Ecto neural progenitor cell (in vitro differentiated cells): ENCODE measurements at regions not wholly inside any gene's neighbourhood (a gene's known extent, or its start where the extent isn't known, plus 50 kb on each side); places are given as distances from the start of the nearest gene placed in this dataset.
A peak's percentile ranks its signal among the peaks of the same experiment; 100 is the strongest.

Source experiments
- DNase-seq: peaks from one replicate; pipeline ENCODE4 v3.0.0-alpha.2; 2018; ENCODE audit warnings: low spot score

DNA sequence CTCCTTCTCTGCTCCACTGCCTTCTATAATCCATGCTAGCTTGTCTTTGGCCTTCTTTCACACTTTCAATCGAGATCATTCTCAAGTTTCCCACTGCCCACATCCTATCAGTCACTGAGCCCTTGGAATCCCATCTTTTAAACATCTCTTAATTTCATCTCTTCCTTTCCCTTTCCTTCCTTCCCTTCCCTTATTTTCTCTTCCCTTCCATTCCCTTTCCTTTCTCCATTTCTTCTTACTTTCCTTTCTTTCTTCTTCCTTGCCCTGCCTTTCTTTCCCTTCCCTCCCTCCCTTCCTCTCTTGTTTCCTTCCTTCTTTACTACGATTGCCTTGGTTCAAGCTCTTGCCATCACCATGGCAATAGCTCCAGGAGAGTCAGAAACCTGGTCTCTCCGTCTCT is 183.8 kb downstream of the EMP1 start:
- DNase-seq = no peak

DNA sequence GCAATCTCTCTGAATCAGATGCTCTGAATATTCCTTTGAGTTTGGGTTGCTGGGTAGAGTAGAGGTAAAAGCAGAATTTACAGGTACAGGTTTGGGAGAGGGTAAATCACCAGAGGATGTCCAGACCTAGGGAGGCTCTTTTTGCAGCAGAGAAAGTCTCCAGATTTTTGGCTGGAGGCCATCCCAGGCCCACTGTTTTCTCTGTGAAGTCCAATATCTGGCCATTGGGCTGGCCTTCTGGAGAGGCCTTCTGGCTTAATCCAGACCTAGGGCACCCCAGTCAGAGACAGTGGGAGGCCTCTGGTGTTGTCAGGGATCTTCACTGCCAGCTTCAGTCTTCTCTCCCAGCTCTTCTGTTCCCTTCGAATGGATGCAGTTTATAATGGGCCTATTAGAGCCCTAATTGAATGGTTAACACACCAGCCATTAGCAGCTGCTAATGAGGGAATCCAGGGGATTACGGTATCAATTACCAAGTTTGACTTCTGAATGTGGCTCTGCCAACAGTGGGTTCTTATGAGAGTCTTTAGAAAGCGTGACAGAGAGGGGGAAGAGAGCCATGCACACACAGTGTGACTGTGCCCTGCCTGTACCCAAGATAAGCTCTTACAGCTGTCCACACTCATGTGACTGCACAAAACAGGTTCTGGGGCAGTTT is 183.1 kb downstream of the EMP1 start:
- DNase-seq = peak; percentile 27

DNA sequence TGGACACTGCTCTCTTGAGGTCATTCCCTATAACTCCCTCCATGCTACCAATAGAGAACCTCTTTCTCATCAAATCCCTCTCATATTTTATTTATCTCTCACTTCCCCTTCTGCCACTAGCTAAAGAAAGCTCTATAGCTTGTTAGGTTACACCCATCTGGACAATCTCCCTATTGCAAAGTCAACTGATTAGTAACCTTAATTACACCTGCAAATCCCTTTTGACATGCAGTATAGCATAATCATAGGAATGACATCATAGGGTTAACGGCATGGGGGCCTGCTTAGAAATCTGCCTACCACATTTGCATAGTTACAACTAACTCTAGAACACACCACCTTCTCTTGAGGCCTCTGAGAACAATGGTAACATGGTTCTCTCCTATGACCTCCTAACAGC is 181.2 kb downstream of the EMP1 start:
- DNase-seq = no peak

DNA sequence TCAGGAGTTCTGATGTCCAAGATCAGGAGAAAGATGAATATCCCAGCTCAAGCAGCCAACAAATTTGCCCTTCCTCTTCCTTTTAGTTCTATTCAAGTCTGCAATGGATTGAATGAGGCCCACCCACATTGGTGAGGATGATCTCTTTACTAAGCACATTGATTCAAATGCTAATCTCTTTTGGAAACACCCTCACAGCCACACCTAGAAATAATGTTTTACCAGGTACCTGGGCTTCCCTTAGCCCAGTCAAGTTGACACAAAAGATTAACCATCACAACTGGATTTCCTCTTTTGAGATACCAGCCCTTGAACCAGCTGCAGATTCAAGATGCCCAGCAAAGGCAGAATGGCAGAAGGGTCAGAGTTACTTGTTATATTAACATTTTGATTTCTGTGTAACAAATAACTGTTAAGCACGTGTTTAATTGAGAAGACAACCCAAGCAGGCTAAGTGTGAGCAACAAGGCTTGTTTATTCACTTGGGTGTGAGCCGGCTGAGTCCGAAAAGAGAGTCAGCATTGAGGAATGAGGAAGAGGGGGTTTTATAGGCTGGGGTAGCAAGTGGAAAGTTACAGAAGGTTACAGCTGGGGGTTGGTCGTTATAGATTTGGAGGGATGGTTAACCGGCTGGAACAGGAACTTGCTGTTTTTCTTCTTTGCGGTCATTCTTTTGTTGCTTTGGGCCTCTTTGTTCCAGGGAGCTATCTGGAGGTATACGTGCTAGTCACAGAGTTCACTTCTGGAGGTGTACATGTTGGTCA is 180.3 kb downstream of the EMP1 start:
- no peak for DNase-seq

DNA sequence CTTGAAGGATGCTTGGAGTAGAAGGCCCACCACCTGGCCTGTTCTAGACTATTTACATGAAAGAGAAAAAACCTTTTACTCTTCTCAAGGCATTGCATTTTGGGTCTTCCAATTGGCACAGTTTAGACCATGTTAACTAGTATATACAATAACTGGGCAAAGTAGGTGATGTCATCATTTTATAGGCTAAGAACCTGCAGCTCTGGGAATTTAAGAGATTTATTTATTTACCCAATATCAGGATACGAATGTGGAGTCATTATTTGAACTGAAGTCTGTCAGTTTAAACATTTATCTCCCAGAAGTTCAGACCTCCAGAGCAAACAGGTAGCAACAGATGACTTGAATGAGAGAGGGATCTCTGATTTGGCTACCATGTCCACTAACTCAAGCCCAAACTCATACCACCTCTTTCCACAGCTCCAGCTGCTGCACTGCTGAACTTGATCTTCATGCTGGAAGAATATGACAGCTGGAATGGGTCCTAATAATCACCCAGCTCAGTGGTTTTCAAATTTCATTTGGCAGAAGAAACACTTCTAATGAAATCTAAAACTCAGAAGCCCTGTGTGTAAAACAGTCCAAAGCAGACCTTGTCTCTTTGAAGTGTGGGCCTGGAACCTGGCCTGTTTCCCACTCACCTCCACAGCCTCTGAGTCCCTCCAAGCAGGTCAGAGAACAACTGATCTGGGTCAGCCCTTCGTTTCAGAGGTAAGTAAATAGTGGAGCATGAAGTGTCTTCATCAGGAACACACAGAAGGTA is 179.2 kb downstream of the EMP1 start:
- no peak for DNase-seq

DNA sequence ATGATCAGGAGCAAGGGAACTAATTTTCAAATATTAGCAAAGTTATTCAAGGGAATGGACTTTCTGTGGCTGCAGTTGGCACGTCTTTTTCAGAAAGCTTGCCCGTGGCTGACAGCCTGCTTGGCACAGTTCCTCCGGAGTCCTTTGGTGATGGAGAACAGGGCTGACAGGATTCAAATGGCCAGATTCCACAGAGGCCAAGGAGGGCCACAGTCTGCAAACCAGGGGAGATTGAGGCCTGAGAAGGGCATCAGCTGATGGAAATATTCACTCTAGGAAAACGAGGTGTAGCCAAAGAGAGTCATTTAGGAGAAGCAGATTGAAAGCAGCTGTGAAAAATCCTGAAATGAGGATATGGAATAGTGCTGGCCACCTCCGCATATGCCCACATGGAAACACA is 178.3 kb downstream of the EMP1 start:
- DNase-seq = no peak

DNA sequence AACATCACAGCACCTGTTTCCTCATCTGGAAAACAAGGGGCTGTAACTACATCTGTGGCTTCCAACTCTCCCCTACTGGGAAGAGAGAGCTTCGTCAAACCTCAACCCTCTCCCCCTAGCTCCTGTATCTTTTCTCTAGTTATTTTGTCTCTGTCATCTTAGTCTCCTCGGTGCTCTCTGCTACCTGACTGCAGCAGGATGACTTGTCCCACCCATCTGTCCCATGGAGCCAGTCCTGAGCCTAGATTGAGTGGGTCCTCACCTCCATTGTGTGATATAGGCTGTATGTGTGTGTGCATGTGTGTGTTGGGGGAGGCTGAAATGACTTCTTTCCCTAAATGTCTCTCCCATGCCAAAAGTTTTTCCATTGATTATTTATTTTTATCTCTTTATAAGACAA is 177.3 kb downstream of the EMP1 start:
- no peak for DNase-seq

DNA sequence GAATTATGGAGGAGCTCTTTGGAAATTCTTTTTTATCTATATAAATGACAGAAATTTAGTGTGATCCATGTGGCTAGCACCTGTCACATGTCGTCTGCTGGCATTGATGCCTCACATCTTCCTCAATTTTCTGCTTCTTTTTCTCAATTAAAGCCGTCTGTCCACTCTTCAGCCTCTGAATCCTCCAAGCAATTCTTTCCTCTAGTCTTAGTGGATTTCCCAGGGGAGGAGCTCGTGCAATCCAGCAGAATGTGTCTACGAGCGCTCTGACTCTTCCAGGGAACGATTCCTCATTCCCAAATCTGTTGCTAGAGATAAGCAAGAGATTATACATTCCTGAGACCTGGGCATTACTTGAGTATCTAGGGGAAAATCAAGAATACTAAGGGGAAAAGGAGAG is 176.6 kb downstream of the EMP1 start:
- DNase-seq = no peak

DNA sequence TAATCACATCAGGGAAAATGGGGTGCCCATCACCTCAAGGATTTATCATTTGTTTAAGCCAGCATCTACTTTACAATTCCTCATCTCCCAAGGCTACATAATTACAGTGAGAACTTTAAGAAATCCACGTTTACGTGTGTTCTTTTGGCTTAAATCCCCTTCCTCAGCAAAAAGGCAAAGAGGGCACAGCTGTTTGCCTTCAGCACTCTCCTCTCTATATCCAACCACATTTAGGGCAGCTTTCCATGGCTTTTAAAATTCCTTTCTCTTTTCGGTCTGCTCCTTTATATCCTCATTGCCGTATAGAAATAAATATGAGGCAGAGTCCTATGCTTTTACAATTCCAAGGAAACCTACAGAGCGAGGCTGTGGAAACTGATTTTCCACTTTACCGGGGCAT is 175.9 kb downstream of the EMP1 start:
- DNase-seq = no peak

DNA sequence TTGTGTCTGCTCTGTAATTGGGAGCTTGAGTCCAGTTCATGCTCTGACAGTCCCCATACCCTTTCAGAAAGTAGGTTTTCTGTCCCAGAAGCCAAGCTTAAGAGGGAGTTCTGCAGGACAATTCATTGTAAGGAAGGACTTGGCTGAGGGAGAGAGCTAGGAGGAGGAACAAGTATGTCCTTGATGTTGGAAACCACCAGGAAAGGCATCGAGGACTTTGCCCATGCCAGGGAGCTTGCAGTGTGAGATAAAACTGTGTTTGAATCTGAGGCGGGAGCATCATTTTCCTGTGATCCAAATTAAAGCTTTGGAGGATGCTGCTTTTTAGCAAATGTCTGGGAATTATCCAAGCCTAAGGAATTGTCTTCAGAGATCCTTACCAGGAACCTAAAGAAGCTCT is 175.3 kb downstream of the EMP1 start:
- no peak for DNase-seq

DNA sequence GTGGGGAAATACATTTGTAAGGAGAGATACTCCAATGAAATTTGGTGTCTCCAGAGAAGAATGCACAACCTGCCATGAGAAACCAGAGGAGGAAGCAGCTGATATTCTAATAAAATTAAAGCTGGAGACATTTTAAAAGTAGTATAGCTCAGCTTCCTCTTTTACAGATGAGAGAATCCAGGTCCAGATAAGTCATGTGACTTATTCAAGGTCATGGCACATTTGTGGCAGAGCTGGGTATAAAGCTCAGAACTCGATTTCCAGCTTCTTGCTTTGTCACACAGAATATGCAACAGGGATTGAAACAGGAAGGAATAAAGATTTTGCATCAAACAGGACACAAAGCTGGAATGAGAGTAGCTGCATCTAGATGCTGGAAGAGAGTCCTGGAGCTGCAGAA is 174.8 kb downstream of the EMP1 start:
- no peak for DNase-seq

DNA sequence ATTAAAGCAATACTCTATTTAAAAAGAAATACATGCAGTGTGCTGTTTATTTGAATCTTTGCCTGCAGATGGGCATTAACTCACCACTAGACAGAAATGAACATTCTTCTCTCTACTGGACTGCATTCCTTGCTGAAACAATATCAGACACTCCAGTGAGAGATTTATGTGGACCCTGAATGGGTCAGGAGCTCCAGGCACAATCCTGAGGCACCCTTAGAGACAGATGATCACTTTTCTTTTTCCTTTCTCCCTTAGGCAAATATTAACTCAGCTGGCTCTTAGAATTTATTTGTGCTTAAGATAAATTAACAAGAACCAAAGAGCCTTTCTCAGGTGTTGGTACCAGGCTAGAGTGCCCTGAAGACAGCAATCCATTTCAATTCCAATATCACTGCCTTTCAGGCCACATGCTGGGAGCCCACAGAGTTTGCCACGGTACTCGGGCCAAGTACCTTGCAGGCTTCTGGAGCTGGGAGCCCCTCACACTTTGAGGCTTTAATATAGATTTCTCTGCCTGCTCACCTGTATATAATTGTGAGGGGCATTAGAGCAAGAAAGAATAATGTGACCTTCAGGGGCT is 173.0 kb downstream of the EMP1 start:
- DNase-seq = no peak

DNA sequence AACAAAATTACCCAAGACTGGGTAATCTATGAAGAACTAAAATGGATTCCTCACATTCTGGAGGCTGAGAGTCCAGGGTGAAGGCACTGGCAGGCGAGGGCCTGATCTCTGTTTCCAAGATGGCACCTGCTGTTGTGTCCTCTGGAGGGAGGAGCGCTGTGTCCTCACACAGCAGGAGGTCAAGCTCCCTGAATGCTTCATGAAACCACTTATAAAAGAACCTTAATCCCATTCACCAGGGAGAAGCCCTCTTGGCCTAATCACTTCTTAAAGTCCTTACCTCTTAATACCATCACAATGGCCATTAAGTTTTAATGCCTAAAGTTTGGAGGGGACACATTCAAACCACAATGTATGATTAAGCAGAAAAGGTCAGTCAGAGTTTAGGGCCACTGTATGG is 172.4 kb downstream of the EMP1 start:
- DNase-seq = peak; percentile 84

DNA sequence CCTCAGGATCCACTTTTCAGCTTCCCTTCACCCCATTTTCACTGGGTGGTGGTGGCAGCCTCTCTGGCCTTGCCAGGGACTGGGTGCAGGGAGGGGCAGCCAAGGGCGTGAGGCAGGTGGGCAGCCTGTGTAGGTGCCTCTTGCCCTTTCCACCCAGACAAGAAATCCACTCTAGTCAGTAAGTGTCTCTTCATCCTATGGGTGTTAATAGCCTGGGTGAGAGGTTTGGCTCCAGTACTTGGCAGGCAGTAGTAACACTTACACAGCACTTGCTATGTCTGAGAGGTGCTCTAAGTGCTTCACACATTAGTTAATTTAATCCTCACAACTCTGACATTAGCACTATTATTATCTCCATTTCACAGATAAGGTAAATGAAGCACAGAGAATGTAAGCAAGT is 171.9 kb downstream of the EMP1 start:
- DNase-seq = no peak

DNA sequence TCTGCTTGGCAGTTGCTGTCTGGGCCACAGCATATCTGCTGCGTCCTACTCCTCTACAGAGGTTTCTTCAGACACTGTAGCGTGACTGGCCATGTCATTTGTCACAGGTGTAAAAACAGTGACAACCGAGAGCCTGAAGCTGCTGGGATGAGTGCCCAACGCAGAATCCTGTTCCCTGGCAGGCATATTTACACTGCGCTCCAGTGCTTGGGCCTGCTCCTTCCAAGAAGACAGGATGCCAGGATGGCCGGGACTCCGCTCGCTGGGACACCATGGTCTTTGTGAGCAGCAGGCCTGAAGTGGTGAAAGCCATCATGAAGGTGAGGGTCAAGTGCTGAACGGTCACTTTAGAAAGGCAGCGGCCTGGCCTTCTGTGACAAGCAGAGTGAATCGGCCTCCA is 171.4 kb downstream of the EMP1 start:
- DNase-seq = no peak

DNA sequence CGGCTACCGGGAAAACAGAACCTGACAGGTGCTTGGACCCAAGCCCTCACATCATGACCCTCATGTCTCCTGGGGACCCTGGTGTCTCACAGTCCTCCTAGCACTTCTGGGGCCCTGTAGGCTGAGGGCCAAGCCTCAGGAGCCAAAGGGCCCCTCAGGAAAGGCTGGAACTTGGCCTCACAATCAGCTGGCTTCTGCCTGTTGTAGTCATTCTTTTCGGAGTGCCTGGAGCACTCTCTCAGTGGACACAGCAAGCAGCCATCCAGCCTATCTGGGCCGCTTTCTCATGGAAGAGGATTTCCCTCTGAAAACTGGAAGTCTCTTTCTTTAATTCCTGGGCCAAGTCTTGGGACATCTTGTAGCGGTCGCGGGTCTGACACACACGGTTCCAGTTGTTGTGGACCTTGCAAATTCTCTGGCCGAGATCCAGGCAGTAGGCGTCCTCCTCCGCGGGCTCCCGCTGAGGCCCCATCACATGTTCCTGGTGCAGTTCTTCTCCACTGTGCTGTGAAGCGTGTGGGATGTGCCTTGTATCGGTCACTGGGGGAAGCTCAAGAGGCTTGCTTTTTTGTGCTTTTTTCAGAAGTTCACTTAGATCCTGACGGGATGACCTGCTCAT is 169.3 kb downstream of the EMP1 start:
- no peak for DNase-seq

DNA sequence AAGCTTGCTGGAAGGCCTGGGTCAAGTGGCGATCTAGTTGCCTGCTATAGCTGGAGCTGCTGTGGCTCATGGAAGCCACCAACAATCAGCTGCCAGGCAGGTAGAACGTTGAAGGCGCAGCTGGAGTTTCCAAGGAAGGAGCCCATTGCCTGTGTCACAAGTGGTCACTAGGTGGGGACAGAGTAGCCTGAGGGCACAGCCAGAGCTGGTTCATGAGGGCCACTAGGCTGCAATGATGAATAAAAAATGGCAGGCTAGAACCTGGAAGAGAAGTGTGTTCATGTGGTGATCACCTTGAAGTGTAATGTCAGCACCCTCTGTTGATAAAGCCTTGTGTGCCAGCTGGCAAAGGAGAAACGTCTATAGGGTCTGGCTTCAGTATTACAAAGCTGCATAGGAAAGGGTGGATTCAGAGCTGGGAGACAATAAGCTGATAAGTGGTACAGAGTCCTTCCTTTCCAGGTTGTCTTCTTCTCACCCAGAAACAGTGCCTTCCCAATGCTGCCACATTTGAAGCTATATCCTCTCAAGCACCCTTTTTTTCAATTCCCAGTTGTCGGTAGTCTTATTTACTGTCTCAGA is 165.8 kb downstream of the EMP1 start:
- peak; percentile 86 for DNase-seq

DNA sequence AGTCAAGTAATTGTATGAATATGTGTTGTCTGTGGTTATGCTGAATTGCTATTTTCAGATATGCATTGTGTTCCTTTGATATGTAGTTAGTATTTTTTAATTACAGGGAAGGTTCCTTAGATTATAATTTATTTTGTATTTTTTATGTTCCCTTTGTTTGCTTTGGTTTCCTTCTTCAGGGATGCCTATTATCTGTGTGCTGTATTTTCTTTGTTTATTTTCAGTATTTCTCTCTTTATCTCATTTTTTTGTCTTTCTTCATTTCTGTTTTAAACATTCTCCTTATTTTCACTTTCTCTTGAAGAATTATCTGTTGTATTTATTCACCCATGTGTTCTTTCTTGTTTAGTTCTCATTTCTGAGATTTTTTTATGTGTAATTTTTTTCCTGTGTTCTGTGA is 163.1 kb downstream of the EMP1 start:
- no peak for DNase-seq

DNA sequence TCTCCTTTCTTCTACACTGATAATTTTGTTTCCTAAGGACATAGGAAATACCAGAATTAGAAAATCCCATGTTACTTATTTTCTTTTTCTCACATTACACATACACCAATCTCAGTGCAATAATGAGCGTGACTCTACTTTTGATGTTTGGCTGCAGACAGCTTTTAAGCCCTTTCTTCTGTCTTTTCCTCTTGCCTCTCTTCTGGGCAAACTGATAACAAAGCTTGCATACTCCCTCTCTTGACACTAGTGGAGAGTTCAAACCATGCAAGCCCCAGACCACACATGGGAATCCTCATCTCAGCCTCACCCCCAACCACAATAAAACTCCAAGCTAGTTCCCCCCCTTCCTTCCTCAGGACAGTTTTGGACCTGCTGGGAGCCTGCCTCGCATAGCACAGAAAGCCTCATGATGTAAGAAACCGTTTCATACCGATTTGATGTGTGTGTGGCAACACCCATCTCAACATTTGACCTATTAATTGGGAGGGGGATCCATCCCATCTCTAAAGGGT is 161.9 kb downstream of the EMP1 start:
- DNase-seq = peak; percentile 18

DNA sequence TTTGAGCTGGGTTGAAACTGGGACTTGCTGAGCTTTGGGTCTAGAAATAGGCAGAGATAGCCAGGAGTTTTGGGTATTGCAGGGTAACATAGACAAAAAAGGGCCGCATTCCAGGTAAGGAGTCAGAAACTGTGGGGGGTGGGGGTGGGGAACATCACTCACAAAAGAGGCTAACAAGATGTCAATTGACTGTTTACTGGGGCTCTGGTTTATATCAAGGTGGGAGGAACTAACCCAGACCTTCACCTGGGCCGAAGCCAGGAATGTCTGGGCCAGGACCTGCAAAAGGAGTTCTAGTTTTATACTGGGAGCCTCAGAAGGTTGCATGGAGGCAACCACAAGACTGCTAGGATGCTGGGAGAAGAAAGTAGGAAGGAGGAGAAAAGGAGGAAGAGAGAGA is 154.4 kb downstream of the EMP1 start:
- peak; percentile 20 for DNase-seq

DNA sequence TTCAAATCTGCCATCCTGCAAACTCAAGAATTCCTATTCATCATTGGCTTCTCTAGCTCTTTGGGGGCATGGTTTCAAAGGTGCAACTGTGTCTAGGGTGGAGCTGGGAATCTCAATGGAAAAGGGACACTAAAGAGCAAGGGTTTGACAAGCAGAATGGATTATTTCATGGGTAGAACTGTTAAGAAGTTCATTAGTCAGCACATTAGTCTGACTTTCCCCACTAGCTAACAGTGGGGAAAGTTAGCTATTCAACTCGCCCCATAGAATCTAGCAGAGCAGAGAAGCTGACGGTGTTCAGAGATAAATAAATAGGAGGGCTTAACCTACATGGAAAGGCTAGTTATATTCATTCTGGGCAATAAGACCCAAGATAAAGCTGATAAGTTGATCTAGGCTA is 153.9 kb downstream of the EMP1 start:
- no peak for DNase-seq

DNA sequence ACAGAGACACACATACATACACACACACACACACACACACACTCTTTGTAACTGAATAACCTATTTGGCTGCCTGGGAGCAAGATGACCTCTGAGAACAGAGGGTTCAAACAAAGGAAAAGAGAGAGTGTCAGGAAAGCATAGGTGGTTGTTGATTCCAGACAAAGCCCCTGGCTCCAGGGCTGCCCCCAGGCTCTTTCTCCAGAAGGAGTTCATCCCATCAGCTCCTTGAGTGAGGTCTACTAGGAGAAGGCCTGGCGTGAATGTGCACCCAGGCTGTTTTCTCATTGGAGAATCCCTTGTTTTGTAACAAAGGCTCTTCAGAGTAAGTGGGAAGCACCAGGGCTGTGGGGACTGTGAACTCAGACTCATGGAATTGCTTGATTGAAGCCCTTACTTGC is 151.9 kb downstream of the EMP1 start:
- DNase-seq = no peak
